HepG2 (cell line): ENCODE measurements at regions not wholly inside any gene's neighbourhood (a gene's known extent, or its start where the extent isn't known, plus 50 kb on each side); places are given as distances from the start of the nearest gene placed in this dataset.

Experiments used
- ATAC-seq: fragments of 200-7000 bp; cut with Tn5 transposase; 3 replicates; pipeline ENCODE4 v1.9.1; 2020; ENCODE audit warnings: mild to moderate bottlenecking, moderate library complexity
- BruUV-seq: library from RNA; stranded (reverse); fragments of 400-500 nt; replicated peaks from 2 replicates; lab custom pipeline; 2021; lab: Mats Ljungman, UMichigan
- CTCF ChIA-PET: fragments of 300-600 bp; formaldehyde crosslinking; extraction: SDS; loops from one replicate; lab custom pipeline; 2021; ENCODE audit warnings: low total read pairs, inconsistent platforms, low intra/inter-chr PET ratio; lab: Yijun Ruan, JAX
- POLR2A ChIA-PET: fragments of 350-600 bp; sonication (Branson Sonifier 250); formaldehyde crosslinking; loops from one replicate; lab custom pipeline; 2020; ENCODE audit warnings: antibody characterized with exemption, inconsistent platforms; lab: Yijun Ruan, JAX
- DNase-seq: peaks from one replicate; pipeline ENCODE4 v3.0.0-alpha.2; 2015; ENCODE audit warnings: low spot score
- FAIRE-seq: peaks from 3 replicates; lab custom pipeline; 2011; peaks lifted over from hg19 to GRCh38; lab: Jason Lieb, UNC
- H2AFZ ChIP-seq: one replicate; pipeline ENCODE4 v1.6.1; 2011; ENCODE audit warnings: low read length, inconsistent platforms
- H3K27ac ChIP-seq: fragments of 300-600 bp; 3 replicates; pipeline ENCODE4 v1.8.0; 2011; ENCODE audit warnings: mixed run types, mild to moderate bottlenecking, mixed read lengths, low read length, inconsistent platforms; ENCODE audit not compliant: insufficient read depth; ENCODE audit errors: extremely low read length
- H3K27me3 ChIP-seq, 2 experiments: fragments of 200-600 bp in 1 of 2; 2 replicates in 1 of 2; 3 replicates in 1 of 2; pipeline versions ENCODE4 v1.6.0 to v1.8.0; 2011; ENCODE audit warnings: low read length in 2 of 2, mild to moderate bottlenecking in 2 of 2, moderate library complexity in 2 of 2, inconsistent platforms in 1 of 2; ENCODE audit not compliant: insufficient read depth in 2 of 2, control insufficient read depth in 1 of 2
- H3K36me3 ChIP-seq, 2 experiments: fragments of 200-600 bp in 1 of 2; replicated peaks in 1 of 2; 2 replicates in 1 of 2; 3 replicates in 1 of 2; pipeline versions ENCODE4 v1.5.1 to v1.8.0; 2011; ENCODE audit warnings: low read length in 2 of 2, inconsistent platforms in 1 of 2; ENCODE audit not compliant: insufficient read depth in 2 of 2, control insufficient read depth in 1 of 2
- H3K4me1 ChIP-seq: 2 replicates; pipeline ENCODE4 v1.5.1; 2012; ENCODE audit warnings: low read length, inconsistent platforms; ENCODE audit not compliant: insufficient read depth
- H3K4me2 ChIP-seq: 2 replicates; pipeline ENCODE4 v1.6.0; 2011; ENCODE audit warnings: low read depth, low read length, inconsistent platforms
- H3K4me3 ChIP-seq, 3 experiments: fragments of 200-600 bp in 1 of 3; sonication (generic), shearing (Covaris generic) in 1 of 3; replicated peaks in 1 of 3; 2 replicates each; pipeline ENCODE4 v1.5.1; 2011 to 2016; ENCODE audit warnings: low read length in 3 of 3, inconsistent platforms in 2 of 3, low read depth in 2 of 3, mild to moderate bottlenecking in 2 of 3, control low read depth in 1 of 3, mixed read lengths in 1 of 3; ENCODE audit not compliant: insufficient read depth in 1 of 3
- H3K79me2 ChIP-seq: one replicate; pipeline ENCODE4 v1.6.1; 2011; ENCODE audit warnings: low read length, inconsistent platforms; ENCODE audit not compliant: insufficient read depth
- H3K9ac ChIP-seq: 2 replicates; pipeline ENCODE4 v1.6.0; 2011; ENCODE audit warnings: mild to moderate bottlenecking, low read depth, low read length, inconsistent platforms; ENCODE audit not compliant: insufficient read depth
- H3K9me3 ChIP-seq: 2 replicates; pipeline ENCODE4 v1.5.1; 2012; ENCODE audit warnings: mild to moderate bottlenecking, low read length
- H4K20me1 ChIP-seq: 2 replicates; pipeline ENCODE4 v1.6.0; 2011; ENCODE audit warnings: inconsistent platforms, mild to moderate bottlenecking, low read length, moderate library complexity; ENCODE audit not compliant: insufficient read depth
- BCLAF1 ChIP-seq: fragments of 450-650 bp; IDR thresholded peaks from 2 replicates; pipeline ENCODE4 v1.6.1; 2017; ENCODE audit warnings: mild to moderate bottlenecking
- CENPT ChIP-seq: sonication (generic); formaldehyde crosslinking; IDR thresholded peaks from 2 replicates; pipeline ENCODE4 v1.8.0; 2022; ENCODE audit warnings: low read depth, mild to moderate bottlenecking, moderate library complexity, missing genetic modification reagents
- HMG20B ChIP-seq: conservative IDR thresholded peaks from 2 replicates; pipeline ENCODE4 v1.6.1; 2016; ENCODE audit warnings: missing genetic modification reagents, missing compliant biosample characterization
- KLF11 ChIP-seq: IDR thresholded peaks from 2 replicates; pipeline ENCODE4 v1.6.1; 2016; ENCODE audit warnings: missing compliant biosample characterization
- MXD3 ChIP-seq: IDR thresholded peaks from 2 replicates; pipeline ENCODE4 v1.6.1; 2016; ENCODE audit warnings: mild to moderate bottlenecking, missing biosample characterization, missing genetic modification reagents
- NFKB2 ChIP-seq: sonication (generic); formaldehyde crosslinking; IDR thresholded peaks from 2 replicates; pipeline ENCODE4 v1.4.0; 2020; ENCODE audit warnings: missing genetic modification reagents, borderline replicate concordance
- NFYB ChIP-seq: sonication (generic); formaldehyde crosslinking; IDR thresholded peaks from 2 replicates; pipeline ENCODE4 v1.4.0; 2020; ENCODE audit warnings: missing genetic modification reagents
- RXRA ChIP-seq: sonication (generic); formaldehyde crosslinking; IDR thresholded peaks from 2 replicates; pipeline ENCODE4 v1.5.1; 2020; ENCODE audit warnings: missing genetic modification reagents
- SIN3A ChIP-seq: IDR thresholded peaks from 2 replicates; pipeline ENCODE4 v1.6.1; 2011; ENCODE audit warnings: low read depth, mild to moderate bottlenecking, control low read depth, low read length, borderline replicate concordance
- SIX1 ChIP-seq: sonication (generic); formaldehyde crosslinking; IDR thresholded peaks from 2 replicates; pipeline ENCODE4 v1.4.0; 2020; ENCODE audit warnings: missing genetic modification reagents, borderline replicate concordance
- SNRNP70 ChIP-seq: fragments of 200-400 bp; formaldehyde crosslinking; IDR thresholded peaks from 2 replicates; pipeline ENCODE4 v1.6.1; 2017; ENCODE audit warnings: mild to moderate bottlenecking, low read depth, low read length, moderate library complexity
- ZNF235 ChIP-seq: sonication (generic); formaldehyde crosslinking; IDR thresholded peaks from 2 replicates; pipeline ENCODE4 v1.8.1; 2023; ENCODE audit warnings: mild to moderate bottlenecking, missing genetic modification reagents, borderline replicate concordance
- ZNF264 ChIP-seq: sonication (generic); formaldehyde crosslinking; IDR thresholded peaks from 2 replicates; pipeline ENCODE4 v1.4.0; 2020; ENCODE audit warnings: missing genetic modification reagents
- ZNF446 ChIP-seq: sonication (generic); formaldehyde crosslinking; IDR thresholded peaks from 2 replicates; pipeline ENCODE4 v1.5.0; 2020; ENCODE audit warnings: mild to moderate bottlenecking, missing genetic modification reagents
- ZNF484 ChIP-seq: sonication (generic); formaldehyde crosslinking; IDR thresholded peaks from 2 replicates; pipeline ENCODE4 v1.5.1; 2020; ENCODE audit warnings: mild to moderate bottlenecking, low read depth, missing genetic modification reagents, borderline replicate concordance
- WGBS: methylation state at CpG from one replicate; pipeline ENCODE4 v1.1.6; 2017; ENCODE audit warnings: low lambda C conversion rate; 5-methylcytosine and 5-hydroxymethylcytosine counted together
- in situ Hi-C: cut with HindIII; loops from 2 replicates; pipeline ENCODE4 v1.10.0; 2017; ENCODE audit warnings: low pct_unique_long_range_greater_than_20kb; ENCODE audit not compliant: extremely low pct_ligation_motif_present
- intact Hi-C: fragments of 100-400 bp; cut with micrococcal nuclease; formaldehyde crosslinking; loops from one replicate; pipeline ENCODE4 v1.10.0; 2022; ENCODE audit not compliant: unreplicated experiment
- TF ChIP-seq, protein P1 (sequence below): IDR thresholded peaks from 2 replicates; pipeline ENCODE4 v1.6.1; 2016; ENCODE audit warnings: missing compliant biosample characterization, missing genetic modification reagents, borderline replicate concordance
- TF ChIP-seq, protein P2 (sequence below): sonication (generic); formaldehyde crosslinking; IDR thresholded peaks from 2 replicates; pipeline ENCODE4 v1.4.0; 2020; ENCODE audit warnings: missing genetic modification reagents

GRCh38 chr6:1175877-1176276 is 136.0 kb upstream of the FOXQ1 start:
- BruUV-seq = no TSS peak
- no peak overlapping the region for H3K27ac ChIP-seq
- 89% methylated on average over 4 of the region's 4 CpGs for WGBS
- H3K27me3 ChIP-seq = no peaks in the 10 kb centered on the region
- in situ Hi-C loops = no loop called here
- no peak overlapping the region for H2AFZ ChIP-seq
- H3K4me3 ChIP-seq = no peak overlapping the region
- no peak for FAIRE-seq
- POLR2A ChIA-PET = interaction anchor here (1.9 kb wide), 1 partner anchor 135 kb away, joined by 6 read pairs; the partner anchor contains the start of gene FOXQ1
- intact Hi-C loops = no loop called here
- no peak for ATAC-seq
- peaks cover 5 to 19% of the 10 kb centered on the region in 2 experiments; a peak in 3 of 5 replicates for H3K36me3 ChIP-seq
- peaks cover 24% of the 10 kb centered on the region for H3K4me1 ChIP-seq
- H3K9me3 ChIP-seq = no peaks in the 10 kb centered on the region
- DNase-seq = no peak
- CTCF ChIA-PET = no interaction called here
- H3K9ac ChIP-seq = no peak overlapping the region
- no peaks in the 10 kb centered on the region for H3K79me2 ChIP-seq
- no peak overlapping the region for H3K4me2 ChIP-seq
- H4K20me1 ChIP-seq = no peaks in the 10 kb centered on the region
- TF ChIP-seq RXRA (CRISPR knock-in tag) = no peak
- no peak for TF ChIP-seq ZNF235 (CRISPR knock-in tag)
- TF ChIP-seq CENPT (CRISPR knock-in tag) = no peak
- TF ChIP-seq SIN3A = no peak
- no peak for TF ChIP-seq MXD3 (CRISPR knock-in tag)
- TF ChIP-seq KLF11 (CRISPR knock-in tag) = no peak
- TF ChIP-seq ZNF446 (CRISPR knock-in tag) = no peak
- no peak for TF ChIP-seq NFKB2 (CRISPR knock-in tag)
- TF ChIP-seq SNRNP70 = no peak
- TF ChIP-seq, protein P1, sequence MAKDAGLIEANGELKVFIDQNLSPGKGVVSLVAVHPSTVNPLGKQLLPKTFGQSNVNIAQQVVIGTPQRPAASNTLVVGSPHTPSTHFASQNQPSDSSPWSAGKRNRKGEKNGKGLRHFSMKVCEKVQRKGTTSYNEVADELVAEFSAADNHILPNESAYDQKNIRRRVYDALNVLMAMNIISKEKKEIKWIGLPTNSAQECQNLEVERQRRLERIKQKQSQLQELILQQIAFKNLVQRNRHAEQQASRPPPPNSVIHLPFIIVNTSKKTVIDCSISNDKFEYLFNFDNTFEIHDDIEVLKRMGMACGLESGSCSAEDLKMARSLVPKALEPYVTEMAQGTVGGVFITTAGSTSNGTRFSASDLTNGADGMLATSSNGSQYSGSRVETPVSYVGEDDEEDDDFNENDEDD (CRISPR knock-in tag) = no peak
- TF ChIP-seq BCLAF1 = no peak
- no peak for TF ChIP-seq ZNF484 (CRISPR knock-in tag)
- TF ChIP-seq NFYB (CRISPR knock-in tag) = no peak
- no peak for TF ChIP-seq SIX1 (CRISPR knock-in tag)
- no peak for TF ChIP-seq HMG20B
- TF ChIP-seq, protein P2, sequence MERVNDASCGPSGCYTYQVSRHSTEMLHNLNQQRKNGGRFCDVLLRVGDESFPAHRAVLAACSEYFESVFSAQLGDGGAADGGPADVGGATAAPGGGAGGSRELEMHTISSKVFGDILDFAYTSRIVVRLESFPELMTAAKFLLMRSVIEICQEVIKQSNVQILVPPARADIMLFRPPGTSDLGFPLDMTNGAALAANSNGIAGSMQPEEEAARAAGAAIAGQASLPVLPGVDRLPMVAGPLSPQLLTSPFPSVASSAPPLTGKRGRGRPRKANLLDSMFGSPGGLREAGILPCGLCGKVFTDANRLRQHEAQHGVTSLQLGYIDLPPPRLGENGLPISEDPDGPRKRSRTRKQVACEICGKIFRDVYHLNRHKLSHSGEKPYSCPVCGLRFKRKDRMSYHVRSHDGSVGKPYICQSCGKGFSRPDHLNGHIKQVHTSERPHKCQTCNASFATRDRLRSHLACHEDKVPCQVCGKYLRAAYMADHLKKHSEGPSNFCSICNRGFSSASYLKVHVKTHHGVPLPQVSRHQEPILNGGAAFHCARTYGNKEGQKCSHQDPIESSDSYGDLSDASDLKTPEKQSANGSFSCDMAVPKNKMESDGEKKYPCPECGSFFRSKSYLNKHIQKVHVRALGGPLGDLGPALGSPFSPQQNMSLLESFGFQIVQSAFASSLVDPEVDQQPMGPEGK (CRISPR knock-in tag) = no peak
- TF ChIP-seq ZNF264 (CRISPR knock-in tag) = no peak
